ENCODE measurements at regions not wholly inside any gene's neighbourhood (a gene's known extent, or its start where the extent isn't known, plus 50 kb on each side); places are given as distances from the start of the nearest gene placed in this dataset.
"Not testable (repeated sequence)": the region's sequence is repeated elsewhere in the genome, so short reads cannot be mapped to it uniquely, and the experiment has no call there.

DNA sequence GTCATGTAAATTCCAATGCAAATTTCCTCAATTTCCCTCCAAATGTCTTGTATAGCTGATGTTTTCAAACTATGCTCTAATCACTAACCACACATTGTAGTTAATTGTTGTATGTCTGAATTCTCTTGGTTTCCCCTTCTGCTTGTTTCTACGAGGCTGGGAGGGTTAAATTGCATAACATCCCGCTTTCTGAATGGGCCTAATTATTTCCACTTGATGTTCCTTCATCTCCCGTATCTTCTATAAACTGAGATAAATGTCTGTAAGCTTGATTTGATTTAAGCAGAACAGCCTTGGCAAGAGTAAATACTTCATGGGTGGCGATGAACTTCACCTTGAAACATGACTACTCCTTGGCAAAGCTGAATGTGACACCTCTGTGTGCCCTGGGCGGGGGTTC lies 72.2 kb downstream of the SERINC2 start:
- DNase-seq = no peak

DNA sequence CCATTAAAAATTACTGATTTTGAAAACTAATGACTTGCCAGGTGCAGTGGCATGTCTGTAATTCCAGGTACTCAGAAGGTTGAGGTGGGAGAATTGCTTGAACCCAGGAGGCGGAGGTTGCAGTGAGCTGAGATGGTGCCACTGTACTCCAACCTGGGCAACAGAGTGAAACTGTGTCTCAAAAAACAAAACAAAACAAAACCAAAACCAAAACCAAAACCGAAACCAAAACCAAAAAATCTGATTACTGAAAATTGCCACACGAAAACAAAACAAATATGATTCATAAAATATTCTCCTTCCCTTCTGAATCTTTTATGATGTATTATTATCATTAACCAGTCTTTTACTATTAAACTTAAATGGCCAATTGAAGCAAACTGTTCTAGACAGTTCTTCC lies 74.1 kb downstream of the SERINC2 start:
- no peak for DNase-seq

DNA sequence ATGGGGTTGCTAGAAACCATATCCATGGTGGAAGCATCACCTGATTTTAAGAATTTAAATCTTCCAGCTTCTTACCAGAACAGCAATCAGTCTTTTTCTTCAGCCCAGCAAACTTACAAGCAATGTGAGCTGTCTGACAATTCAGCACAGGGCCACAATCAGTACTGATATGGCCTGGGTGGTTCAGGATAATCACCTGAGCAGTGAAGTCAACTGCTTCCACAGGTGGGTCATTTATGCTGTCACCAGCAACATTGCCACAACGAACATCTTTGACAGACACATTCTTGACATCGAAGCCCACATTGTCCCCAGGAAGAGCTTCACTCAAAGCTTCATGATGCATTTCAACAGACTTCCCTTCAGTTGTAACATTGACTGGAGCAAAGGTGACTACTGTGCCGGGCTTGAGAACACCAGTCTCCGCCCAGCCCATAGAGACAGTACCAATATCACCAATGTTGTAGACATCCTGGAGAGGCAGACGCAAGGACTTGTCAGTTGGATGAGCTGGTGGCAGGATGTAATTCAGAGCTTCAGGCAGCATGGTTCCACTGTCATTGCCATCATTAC lies 74.8 kb downstream of the SERINC2 start:
- DNase-seq = no peak

DNA sequence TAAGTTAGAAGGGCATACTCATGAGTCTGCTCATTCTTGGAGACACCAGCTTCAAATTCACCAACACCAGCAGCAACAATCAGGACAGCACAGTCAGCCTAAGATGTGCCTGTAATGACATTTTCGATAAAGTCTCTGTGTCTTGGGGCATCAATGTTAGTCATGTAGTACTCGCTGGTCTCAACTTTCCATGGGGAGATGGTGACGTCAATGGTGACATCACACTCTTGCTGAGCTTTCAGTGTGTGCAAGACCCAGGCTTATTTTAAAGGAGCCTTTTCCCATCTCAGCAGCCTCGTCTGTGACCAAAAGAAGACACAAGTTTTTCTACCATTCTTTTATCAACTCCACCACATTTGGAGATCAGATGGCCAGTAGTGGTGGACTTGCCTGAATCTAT lies 75.5 kb downstream of the SERINC2 start:
- no peak for DNase-seq

DNA sequence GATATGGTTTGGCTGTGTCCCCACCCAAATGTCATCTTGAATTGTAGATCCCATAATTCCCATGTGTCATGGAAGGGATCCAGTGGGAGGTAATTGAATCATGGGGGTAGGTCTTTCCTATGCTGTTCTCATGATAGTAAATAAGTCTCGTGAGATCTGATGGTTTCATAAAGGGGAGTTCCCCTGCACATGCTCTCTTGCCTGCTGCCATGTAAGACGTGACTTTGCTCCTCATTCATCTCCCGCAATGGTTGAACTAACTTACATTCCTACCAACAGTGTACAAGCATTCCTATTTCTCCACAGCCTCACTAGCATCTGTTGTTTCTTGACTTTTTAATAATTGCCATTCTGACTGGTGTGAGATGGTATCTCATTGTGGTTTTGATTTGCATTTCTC lies 76.6 kb downstream of the SERINC2 start:
- not testable (repeated sequence) for DNase-seq

DNA sequence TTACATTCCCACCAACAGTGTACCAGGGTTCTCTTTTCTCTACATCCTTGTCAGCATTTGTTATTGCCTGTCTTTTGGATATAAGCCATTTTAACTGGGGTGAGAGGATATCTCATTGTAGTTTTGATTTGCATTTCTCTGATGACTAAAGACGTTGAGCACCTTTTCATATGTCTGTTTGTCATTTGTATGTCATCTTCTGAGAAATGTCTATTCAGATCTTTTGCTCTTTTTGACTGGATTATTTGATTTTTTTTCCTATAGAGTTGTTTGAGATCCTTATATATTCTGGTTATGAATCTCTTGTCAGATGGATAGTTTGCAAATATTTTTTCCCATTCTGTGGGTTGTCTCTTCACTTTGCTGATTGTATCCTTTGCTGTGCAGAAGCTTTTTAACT lies 77.6 kb downstream of the SERINC2 start:
- not testable (repeated sequence) for DNase-seq

DNA sequence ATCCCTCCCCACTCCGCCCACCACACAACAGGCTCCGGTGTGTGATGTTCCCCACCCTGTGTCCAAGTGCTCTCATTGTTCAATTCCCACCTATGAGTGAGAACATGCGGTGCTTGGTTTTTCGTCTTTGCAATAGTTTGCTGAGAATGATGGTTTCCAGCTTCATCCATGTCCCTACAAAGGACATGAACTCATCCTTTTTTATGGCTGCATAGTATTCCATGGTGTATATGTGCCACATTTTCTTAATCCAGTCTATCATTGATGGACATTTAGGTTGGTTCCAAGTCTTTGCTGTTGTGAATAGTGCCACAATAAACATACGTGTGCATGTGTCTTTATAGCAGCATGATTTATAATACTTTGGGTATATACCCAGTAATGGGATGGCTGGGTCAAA lies 81.0 kb upstream of the TINAGL1 start:
- DNase-seq = not testable (repeated sequence)

DNA sequence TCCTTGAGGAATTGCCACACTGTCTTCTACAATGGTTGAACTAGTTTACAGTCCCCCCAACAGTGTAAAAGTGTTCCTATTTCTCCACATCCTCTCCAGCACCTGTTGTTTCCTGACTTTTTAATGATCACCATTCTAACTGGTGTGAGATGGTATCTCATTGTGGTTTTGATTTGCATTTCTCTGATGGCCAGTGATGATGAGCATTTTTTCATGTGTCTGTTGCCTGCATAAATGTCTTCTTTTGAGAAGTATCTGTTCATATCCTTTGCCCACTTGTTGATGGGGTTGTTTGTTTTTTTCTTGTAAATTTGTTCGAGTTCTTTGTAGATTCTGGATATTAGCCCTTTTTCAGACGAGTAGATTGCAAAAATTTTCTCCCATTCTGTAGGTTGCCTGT lies 80.5 kb upstream of the TINAGL1 start:
- not testable (repeated sequence) for DNase-seq

DNA sequence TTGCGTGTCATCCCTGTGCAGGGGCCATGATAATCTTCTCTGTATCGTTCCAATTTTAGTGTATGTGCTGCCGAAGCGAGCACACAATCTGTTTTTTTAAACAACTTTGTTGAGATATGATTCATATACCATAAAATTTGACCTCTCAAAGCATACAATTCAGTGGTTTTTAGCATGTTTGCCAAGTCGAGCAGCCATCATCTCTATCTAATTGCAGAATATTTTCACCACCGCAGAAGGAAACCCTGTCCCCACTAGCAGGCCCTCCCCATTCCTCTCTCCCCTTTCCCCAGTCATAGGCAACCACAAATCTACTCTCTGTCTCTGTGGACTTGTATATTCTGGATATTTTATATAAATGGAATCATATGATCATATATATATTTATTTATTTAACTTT lies 78.7 kb upstream of the TINAGL1 start:
- DNase-seq = no peak

DNA sequence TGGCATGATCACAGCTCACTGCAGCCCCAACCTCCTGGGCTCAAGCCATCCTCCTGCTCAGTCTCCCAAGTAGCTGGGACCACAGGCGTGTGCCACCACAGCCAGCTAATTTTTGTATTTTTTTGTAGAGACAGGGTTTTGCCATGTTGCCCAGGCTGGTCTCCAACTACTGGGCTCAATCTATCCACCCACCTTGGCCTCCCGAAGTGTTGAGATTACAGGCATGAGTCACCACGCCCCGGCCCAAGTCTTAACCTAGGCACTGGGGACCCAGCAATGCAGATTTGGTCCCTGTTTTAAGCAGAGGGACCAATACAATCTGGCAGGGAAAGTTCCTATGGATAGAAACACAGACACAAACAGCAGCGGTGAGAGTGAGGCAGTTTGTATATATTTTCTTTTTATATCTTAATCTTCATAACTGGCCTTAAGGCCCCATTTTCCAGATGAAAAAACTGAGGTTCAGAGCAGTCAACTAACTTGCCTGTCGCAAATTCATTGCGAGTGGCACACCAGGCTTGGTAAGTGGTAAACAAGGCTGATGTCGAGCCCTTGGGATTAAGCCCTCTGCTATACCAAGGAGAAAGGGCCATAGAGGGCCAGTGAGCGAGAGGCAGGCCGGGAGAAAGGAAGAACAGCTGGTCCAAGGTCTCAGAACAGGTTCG lies 77.8 kb upstream of the TINAGL1 start:
- DNase-seq = no peak

DNA sequence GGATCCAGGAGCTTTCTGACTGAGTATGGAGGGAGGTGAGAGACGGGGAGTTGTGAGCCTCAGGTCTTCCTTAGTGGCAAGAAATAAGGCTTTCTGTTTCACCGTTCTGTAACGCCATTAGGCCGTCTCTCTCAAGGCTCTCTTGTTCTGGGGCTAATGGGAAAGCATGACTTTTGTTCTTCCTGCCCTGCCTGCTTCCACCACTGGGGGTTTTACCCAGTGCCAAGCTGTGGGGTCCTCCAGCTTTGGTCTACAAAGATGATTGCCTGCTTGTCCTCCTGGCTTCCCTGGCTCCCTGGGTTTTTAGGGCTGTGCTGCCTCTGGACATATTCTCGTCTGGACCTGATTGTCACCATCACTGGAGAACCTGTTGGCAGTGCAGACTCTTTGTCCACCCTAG lies 74.8 kb upstream of the TINAGL1 start:
- no peak for DNase-seq

DNA sequence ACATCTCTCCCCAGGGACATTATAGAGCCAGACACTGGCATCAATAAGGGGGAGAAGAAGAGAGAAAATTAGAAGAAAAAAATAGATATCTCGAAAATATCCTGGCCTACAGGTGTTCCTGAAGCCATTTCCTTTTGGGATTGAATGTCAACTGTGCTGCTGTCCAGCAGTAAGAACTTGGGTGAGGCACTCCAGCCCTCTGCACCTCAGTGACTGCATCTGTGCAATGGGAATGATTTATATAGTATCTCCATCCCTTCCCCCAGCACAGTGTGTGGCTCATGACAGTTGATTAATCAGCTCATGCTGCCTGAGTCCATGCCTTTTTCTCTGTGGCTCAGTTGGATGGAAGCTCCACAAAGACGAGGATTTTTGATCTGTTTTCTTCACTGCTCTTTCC lies 74.1 kb upstream of the TINAGL1 start:
- no peak for DNase-seq

DNA sequence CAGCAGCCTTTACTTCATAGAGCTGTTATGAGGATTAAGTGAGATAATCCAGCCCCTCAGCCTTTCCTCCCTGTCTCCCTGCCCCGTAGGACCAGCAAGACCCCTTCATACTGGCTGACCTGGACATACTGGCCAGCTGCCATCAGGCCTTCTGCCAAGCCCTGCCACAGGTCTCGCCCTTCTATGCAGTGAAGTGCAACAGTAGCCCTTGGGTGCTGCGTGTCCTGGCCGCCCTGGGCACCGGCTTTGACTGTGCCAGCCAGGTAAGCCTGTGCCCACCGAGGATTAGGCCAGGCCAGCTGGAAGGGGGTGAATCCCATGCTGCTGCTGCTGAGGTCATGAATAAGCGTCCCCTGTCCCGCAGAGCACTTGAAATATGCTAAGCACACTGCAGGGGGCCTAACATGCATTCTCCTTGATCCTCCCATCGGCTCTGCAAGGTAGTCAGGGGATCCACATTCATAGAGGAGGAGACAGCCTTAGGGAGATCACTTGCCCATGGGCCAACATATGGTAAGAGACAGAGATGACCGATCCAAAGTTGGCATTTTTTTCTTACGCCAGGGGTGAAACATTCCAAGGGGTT lies 73.3 kb upstream of the TINAGL1 start:
- DNase-seq = no peak

DNA sequence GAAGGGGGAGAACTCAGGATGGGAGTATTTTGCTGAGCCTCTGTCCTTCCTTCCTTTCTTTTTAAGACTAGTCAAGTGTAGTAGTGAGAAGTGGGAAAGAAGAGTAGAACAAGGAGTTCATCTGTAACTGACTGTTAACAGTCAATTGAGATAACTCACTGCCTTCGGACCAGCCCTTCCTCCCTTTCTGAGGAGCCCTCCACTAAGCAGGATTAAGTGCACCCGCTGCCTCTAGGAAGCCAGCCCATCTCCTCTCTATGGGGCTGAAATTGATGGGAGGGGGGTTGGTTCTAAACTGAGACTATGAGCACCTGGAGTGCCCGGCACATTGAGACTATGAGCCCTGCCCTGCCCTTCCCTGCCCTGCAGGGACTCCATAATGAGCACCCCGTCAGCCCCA lies 72.7 kb upstream of the TINAGL1 start:
- peak; percentile 47 for DNase-seq

DNA sequence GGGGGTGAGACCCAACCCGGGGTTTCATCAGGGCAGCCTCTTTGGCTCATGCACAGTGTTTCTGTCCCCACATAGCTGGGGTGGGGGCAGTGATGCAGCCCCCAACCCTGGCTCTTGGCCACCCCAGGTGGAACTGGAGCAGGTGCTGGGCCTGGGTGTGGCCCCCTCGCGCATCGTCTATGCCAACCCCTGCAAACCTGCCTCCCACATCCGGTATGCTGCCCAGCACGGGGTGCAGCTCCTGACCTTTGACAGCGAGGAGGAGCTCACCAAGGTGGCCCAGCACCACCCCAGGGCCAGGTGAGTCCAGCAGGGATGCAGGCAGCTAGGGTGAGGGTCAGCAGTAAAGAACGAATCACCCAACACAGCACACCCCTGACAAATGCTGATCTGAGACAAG lies 72.3 kb upstream of the TINAGL1 start:
- DNase-seq = no peak

DNA sequence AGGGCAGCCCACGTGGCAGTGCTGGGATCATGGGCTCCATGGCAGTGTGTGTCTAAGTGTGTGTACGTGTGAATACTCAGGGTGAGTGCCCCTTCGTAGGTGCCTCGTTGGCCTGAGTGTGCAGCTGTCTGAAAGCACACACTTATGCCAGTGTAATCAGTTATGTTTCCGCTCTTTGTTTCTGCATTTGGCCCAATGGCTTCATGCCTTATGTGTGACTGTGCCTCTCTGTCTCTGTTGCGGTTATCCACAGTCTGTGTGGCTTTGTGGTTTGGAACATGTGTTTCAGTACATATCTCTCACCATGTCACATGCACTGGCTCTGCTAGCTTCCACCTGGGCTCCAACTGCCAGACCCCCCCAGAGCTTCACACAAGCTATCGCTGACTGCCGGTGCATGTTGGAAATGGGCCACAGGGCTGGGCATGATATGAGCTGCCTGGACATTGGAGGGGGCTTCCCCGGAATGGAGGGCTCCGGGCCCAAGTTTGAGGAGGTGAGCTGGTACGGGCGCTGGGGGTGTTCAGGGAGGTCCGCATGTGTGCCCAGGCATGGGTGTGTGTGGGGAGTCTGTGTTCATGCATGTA lies 70.3 kb upstream of the TINAGL1 start:
- DNase-seq = no peak

DNA sequence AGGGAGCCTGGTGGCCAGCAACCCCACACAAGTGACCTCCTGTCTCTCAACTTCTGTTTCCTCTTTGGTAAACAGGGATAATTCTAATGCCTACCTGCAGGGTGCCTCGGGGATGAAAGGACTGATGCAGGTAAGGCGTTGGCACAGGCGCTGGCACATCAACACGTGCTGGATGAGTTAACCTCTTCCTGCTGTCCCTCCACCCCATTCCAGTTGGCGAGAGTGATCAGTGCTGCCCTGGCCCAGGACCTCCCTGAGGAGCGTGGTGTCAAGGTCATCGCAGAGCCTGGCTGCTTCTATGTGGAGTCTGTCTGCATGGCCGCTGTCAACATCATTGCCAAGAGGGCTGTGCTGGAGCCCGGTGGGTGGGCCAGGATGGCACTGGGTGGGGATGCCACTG lies 69.1 kb upstream of the TINAGL1 start:
- DNase-seq = no peak

DNA sequence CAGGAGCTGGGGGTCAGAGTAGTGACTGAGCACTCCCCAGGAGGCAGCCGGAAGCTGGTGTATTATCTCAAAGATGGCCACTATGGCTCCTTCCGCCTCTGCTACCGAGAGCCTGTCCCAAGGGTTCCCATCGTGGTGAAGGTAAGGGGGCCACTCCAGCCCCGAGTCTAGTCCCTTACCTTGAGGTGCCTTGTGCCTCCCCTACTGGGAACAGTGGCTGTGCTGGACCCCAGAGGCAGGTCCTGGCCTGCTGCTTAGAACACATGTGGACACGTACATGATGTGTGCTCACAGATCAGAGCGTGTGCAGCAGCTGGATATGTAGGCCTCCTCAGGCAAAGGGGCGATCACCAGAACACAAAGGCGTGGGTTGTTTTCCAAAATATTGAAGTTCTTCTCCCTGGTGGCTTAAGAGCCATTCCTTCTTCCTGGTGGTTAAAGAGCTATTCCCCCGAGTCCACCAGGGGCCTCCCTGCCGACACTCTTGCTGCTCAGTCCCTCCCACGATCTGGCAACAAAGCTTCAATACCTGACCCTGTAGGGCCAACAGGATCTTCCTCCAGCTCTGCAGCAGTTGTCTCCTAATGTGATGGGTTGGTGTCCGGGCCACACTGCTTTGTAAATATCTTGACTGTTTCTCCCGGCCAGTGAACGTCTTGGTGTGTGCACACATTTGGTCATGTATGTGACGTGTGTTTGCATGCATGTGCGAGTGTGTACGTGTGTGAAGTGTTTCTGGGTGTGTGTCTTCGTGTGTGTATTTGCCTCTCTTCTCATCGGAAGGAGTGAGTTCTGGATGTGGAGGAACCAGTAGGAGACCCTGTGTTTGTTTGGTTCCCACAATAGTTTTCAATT lies 68.4 kb upstream of the TINAGL1 start:
- no peak for DNase-seq

DNA sequence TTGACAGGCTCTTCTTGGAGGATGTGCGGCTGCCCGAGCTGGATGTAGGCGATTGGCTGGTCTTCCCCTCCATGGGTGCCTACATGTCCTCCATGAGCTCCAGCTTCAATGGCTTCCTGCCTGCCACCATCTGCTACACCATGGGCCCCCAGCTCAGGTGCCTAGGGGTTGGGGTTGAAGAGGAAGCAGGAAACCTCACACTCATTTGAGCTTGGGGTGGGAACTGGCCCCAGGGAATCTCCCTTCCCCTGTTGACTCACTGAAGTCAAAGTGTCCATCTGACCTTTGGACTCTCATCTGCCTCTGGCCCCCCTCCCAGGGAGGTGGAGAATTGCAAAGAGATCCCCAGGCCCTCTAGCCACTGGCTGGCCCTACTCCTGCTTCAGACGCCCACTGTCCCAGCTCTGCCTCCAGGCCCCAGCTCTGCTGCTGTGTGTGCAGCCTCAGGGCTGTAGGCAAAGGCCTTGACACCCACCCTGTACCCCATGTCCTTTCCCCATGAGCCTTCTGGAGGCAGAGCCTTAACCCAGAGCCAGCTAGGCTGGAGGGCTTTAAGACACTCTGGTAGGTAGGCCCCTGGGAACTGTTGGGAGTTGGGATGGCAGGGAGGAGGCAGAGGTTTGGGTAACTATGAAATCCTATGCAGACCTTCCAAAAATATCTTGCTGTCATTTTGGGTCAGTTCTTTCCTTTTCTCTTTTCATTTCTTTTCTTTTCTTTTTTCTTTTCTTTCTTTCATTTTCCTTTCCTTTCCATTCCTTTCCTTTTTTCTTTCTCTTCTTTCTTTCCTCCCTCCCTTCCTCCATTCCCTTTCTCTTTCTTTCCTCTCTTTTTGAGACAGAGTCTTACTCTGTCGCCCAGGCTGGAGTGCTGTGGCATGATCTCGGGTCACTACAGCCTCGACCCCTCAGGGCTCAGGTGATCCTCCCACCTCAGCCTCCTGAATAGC lies 66.9 kb upstream of the TINAGL1 start:
- no peak for DNase-seq

DNA sequence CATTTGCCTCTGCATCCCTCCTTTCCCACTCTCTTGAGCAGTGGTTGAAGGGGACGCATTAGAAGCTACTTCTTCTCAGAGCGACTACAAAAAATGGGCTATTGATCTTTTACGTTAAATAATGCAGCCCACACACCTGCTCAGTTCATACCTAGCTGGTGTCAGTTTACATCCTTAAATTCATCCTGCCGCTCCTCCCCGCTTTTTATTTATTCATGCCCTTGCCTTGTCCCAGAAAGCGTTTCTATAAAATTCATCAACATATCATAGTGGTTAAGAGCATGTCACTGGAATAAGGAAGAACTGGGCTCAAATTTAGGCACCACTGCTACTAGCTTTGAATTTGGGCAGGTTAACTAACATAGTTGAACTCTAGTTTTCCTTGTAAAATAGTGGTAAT lies 66.0 kb upstream of the TINAGL1 start:
- DNase-seq = no peak

DNA sequence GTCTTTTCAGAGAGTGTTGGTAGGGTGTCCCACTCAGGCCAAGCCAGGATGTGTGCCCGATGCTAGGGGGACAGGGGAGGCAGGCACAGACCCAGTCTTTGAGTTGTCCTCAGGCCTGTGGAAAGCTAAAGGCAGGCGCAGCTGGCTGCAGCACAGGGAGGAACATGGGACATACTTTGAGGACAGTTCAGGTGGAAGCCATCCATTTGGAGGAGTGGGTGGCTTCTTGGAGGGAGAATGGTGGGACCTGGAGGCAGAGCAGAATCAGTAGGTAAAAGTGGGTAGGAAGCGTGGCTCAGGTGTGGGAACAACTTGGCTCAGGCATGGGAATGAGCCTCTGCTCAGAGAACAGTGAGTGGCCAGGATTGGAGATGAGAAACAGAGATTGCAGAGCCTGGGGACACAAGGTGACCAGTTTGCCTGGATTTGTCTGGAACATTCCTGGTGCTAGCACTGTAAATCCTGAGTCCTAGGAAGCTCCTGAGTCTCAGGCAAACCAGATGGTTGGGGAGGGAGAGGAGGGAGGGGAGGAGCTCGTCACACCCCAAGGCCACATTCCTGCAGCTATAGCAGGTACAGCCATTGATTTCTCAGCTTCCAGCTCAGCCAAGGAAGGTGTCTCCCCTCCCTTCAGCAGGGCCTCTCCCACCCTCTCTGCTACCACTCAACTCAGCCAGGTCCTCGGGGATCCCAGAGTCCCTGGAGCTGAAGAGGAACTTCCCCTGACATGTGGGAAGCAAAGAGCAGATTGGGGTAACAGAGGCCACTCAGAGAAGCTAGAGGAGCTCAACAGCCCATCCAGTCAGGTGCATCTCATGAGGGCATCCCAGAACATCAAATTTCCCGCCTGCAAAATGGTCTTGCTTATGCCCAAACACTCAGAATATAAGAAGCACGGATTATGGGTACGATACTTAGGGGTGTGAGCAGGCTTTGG lies 65.2 kb upstream of the TINAGL1 start:
- peak; percentile 47 for DNase-seq
